Progenitor cell of endocrine pancreas (in vitro differentiated cells): ENCODE measurements at regions not wholly inside any gene's neighbourhood (a gene's known extent, or its start where the extent isn't known, plus 50 kb on each side); places are given as distances from the start of the nearest gene placed in this dataset.
"Not testable (repeated sequence)": the region's sequence is repeated elsewhere in the genome, so short reads cannot be mapped to it uniquely, and the experiment has no call there.

Experiments used
- DNase-seq: peaks from one replicate; pipeline ENCODE4 v3.0.0; 2021; ENCODE audit warnings: low spot score; ENCODE audit not compliant: unreplicated experiment
- H3K27ac Mint-ChIP-seq: 2 replicates; pipeline ENCODE4 v1.8.0; 2021; ENCODE audit warnings: mild to moderate bottlenecking, moderate library complexity, mixed read lengths
- H3K27me3 Mint-ChIP-seq: 2 replicates; pipeline ENCODE4 v1.8.0; 2021; ENCODE audit warnings: mixed read lengths
- H3K36me3 Mint-ChIP-seq: 2 replicates; pipeline ENCODE4 v1.8.0; 2022; ENCODE audit warnings: mixed read lengths; ENCODE audit not compliant: insufficient read depth
- H3K4me1 Mint-ChIP-seq: 2 replicates; pipeline ENCODE4 v1.8.0; 2021; ENCODE audit warnings: low read depth, mixed read lengths
- H3K4me3 Mint-ChIP-seq: 2 replicates; pipeline ENCODE4 v1.8.0; 2021; ENCODE audit warnings: low read depth, mild to moderate bottlenecking, moderate library complexity, mixed read lengths
- H3K9me3 Mint-ChIP-seq: 2 replicates; pipeline ENCODE4 v1.8.0; 2021; ENCODE audit warnings: low read depth, mixed read lengths
- TF ChIP-seq, protein P1 (sequence below): fragments of 200-600 bp; sonication (generic); IDR thresholded peaks from one replicate; pipeline ENCODE4 v1.5.0; 2021; ENCODE audit warnings: antibody characterized with exemption, mild to moderate bottlenecking; ENCODE audit not compliant: unreplicated experiment

DNA sequence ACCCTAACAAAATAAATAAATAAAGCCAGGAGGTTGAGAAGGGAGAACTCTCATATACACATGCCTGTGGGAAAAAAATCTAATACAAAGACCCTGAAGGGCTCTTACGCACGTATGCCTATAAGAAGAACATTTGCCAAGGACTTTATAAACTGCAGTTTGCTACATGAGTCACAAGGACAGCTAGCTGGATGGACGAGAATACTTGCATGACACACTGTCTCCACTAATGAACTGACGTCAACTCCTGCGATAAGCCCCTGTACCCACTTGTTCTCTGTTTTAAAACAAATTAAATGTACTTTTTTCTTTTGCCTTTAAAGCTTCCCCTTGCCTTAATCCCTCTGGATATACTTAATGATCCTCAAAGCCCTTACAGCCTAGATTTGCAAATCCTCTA is 374.6 kb upstream of the GHITM start:
- H3K36me3 Mint-ChIP-seq: no peaks in the 10 kb centered on the region
- H3K27me3 Mint-ChIP-seq: peaks cover 2% of the 10 kb centered on the region
- H3K4me1 Mint-ChIP-seq: peaks cover 1% of the 10 kb centered on the region
- no peaks in the 10 kb centered on the region for H3K9me3 Mint-ChIP-seq
- TF ChIP-seq, protein P1, sequence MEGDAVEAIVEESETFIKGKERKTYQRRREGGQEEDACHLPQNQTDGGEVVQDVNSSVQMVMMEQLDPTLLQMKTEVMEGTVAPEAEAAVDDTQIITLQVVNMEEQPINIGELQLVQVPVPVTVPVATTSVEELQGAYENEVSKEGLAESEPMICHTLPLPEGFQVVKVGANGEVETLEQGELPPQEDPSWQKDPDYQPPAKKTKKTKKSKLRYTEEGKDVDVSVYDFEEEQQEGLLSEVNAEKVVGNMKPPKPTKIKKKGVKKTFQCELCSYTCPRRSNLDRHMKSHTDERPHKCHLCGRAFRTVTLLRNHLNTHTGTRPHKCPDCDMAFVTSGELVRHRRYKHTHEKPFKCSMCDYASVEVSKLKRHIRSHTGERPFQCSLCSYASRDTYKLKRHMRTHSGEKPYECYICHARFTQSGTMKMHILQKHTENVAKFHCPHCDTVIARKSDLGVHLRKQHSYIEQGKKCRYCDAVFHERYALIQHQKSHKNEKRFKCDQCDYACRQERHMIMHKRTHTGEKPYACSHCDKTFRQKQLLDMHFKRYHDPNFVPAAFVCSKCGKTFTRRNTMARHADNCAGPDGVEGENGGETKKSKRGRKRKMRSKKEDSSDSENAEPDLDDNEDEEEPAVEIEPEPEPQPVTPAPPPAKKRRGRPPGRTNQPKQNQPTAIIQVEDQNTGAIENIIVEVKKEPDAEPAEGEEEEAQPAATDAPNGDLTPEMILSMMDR: no peak
- peak overlapping the region; percentile 66 for H3K27ac Mint-ChIP-seq
- no peak for DNase-seq
- no peak overlapping the region for H3K4me3 Mint-ChIP-seq

DNA sequence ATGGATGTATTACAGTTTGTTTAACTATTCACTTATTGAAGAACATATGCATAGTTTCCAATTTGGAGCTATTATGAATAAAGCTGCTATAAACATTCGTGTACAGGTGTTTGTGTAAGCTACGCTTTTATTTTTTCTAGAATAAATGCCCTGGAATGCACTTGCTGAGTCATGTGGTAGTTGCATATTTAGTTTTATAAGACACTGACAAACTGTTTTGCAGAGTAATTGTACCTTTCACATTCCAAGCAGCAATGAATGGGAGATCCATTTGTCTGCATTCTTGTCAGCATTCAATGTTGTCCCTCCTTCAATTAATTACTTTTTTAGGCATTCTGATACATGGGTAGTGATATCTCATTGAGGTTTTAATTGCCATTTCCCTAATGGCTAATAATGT is 373.6 kb upstream of the GHITM start:
- H3K4me3 Mint-ChIP-seq: no peak overlapping the region
- TF ChIP-seq, protein P1: no peak
- H3K27ac Mint-ChIP-seq: no peak overlapping the region
- peaks cover 1% of the 10 kb centered on the region for H3K4me1 Mint-ChIP-seq
- peaks cover 3% of the 10 kb centered on the region for H3K9me3 Mint-ChIP-seq
- no peaks in the 10 kb centered on the region for H3K36me3 Mint-ChIP-seq
- DNase-seq: no peak
- H3K27me3 Mint-ChIP-seq: no peaks in the 10 kb centered on the region

DNA sequence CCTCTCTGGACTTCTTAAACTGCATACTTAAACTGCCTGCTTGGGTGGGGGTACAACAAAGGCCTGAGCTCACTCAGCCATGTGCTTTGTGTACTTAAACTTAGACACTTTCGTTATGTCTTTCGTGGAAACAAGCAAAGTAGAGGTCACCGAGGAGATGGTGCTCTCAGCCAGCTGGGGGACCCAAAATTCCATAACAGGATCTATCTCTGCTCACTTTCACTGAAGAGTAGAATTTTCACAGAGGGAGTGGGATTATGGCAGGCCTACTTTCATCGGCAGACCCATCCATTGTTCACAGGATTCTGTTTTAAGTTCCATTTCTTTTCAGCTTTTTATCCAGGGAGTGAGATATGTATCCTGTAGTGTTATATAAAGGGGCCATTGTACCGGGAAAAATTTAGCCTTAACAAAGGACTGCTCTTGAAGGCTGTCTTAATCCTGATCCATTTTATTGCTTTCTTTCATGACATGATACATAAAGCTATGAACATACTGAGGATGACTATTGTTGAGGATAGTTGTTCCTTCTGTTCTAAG is 370.0 kb upstream of the GHITM start:
- peaks cover 1% of the 10 kb centered on the region for H3K4me1 Mint-ChIP-seq
- H3K4me3 Mint-ChIP-seq: no peak overlapping the region
- TF ChIP-seq, protein P1: no peak
- H3K27me3 Mint-ChIP-seq: no peaks in the 10 kb centered on the region
- no peak overlapping the region for H3K27ac Mint-ChIP-seq
- H3K36me3 Mint-ChIP-seq: no peaks in the 10 kb centered on the region
- H3K9me3 Mint-ChIP-seq: peaks cover 10% of the 10 kb centered on the region
- DNase-seq: no peak

DNA sequence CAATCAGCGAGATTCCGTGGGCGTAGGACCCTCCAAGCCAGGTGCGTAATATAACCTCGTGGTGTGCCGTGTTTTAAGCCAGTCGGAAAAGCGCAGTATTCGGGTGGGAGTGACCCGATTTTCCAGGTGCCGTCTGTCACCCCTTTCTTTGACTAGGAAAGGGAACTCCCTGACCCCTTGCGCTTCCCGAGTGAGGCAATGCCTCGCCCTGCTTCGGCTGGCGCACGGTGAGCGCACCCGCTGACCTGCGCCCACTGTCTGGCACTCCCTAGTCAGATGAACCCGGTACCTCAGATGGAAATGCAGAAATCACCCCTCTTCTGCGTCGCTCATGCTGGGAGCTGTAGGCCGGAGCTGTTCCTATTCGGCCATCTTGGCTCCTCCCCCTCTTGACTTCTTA is 352.6 kb upstream of the GHITM start:
- H3K27me3 Mint-ChIP-seq, H3K9me3 Mint-ChIP-seq, H3K36me3 Mint-ChIP-seq, H3K4me1 Mint-ChIP-seq, H3K4me3 Mint-ChIP-seq, H3K27ac Mint-ChIP-seq, DNase-seq: not testable (repeated sequence)

DNA sequence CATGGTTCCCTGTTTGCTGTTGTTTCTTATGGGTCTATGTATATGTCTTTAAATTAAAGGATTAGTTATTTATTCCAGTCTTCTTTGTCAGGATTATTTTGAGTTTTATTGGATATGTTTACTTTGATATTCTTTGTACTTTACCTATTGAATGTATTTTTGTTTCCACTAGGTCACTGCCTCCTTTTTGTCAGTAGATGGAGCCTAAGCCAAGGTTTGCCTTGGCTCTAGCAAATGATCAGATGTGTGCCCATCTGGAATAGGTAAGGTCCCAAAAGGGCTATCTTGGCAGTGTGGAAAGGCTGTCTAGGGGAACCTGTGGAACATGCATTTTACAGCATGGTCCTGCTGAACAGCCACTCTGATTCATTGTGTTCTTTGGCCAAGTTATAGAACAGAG is 337.3 kb upstream of the GHITM start:
- Mint-ChIP-seq H3K9me3 (peaks cover 15% of the 10 kb centered on the region), H3K36me3 (no peaks in the 10 kb centered on the region), H3K4me3 (no peak overlapping the region), H3K4me1 (peaks cover 10% of the 10 kb centered on the region), H3K27ac (no peak overlapping the region), H3K27me3 (no peaks in the 10 kb centered on the region)
- DNase-seq: no peak
- TF ChIP-seq, protein P1: no peak

DNA sequence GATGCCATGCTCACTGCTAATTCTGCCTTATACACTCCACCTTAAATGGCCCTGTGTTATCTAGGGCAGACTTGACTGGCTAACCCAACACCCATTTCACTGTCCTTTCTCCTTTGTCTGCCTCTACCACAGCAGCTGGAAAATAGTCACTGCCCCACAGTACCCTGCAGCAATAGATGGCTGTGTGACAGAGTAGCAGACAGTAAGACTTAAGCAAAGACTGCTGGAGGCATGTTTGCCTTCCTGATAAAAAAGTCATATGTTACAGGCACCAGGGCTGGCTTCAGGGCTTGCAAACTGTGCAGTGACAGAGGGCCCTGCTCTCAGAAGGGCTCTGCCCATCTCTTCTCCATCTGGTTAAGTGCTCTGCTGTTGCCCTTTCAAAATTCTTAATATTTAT is 332.6 kb upstream of the GHITM start:
- Mint-ChIP-seq H3K36me3 (no peaks in the 10 kb centered on the region), H3K27me3 (no peaks in the 10 kb centered on the region), H3K27ac (peak overlapping the region; percentile 67), H3K4me3 (no peak overlapping the region), H3K4me1 (peaks cover 20% of the 10 kb centered on the region), H3K9me3 (peaks cover 7% of the 10 kb centered on the region)
- TF ChIP-seq, protein P1: no peak
- DNase-seq: no peak
